ENCODE measurements at regions not wholly inside any gene's neighbourhood (a gene's known extent, or its start where the extent isn't known, plus 50 kb on each side); places are given as distances from the start of the nearest gene placed in this dataset.

- no peaks in the 10 kb centered on the region for H3K4me1 ChIP-seq (ENCODE audit: insufficient read depth, low read length)
- TF ChIP-seq CTCF (IDR thresholded peaks at IDR 0.05) = no peak
- POLR2A ChIA-PET = no interaction called here
- Mint-ChIP-seq H3K27ac (no peak overlapping the region), H3K9me3 (no peaks in the 10 kb centered on the region), H3K4me3 (no peak overlapping the region), H3K27me3 (peaks cover 25% of the 10 kb centered on the region), H3K4me1 (ENCODE audit: low read depth) (no peaks in the 10 kb centered on the region), H3K36me3 (ENCODE audit: low read depth) (no peaks in the 10 kb centered on the region)
- CTCF ChIA-PET = interaction anchor here (1.0 kb wide), 1 partner anchor 12 kb away, joined by 3 read pairs; no protein-coding TSS in a partner anchor
- no peak for DNase-seq
- H3K36me3 ChIP-seq (ENCODE audit: insufficient read depth, low read length) = no peaks in the 10 kb centered on the region
- intact Hi-C loops (cut with DNase I, micrococcal nuclease) = no loop called here
- no peaks in the 10 kb centered on the region for H3K27me3 ChIP-seq (ENCODE audit: control insufficient read depth in 1 of 2, insufficient read depth in 2 of 2, low read length in 2 of 2)
- H3K4me3 ChIP-seq (ENCODE audit: low read length) = no peak overlapping the region
- no peak overlapping the region for H3K27ac ChIP-seq (ENCODE audit: low read depth in 1 of 2, low read length in 2 of 2)
- ATAC-seq (ENCODE audit: poor library complexity) = no peak
- H3K9me3 ChIP-seq (ENCODE audit: control insufficient read depth in 1 of 2, insufficient read depth in 1 of 2, low read length in 2 of 2) = no peaks in the 10 kb centered on the region
Measured at GRCh38 chr18:75531851-75532459, 104.5 kb upstream of the SMIM21 start.

GRCh38 chr18:75531212-75531850, 103.8 kb upstream of the SMIM21 start:
- intact Hi-C loops (cut with DNase I, micrococcal nuclease) = no loop called here
- H3K4me1 Mint-ChIP-seq (ENCODE audit: low read depth) = no peaks in the 10 kb centered on the region
- CTCF ChIA-PET = interaction anchor here (1.0 kb wide), 1 partner anchor 12 kb away, joined by 3 read pairs; no protein-coding TSS in a partner anchor

GRCh38 chr18:75530566-75531211, 103.2 kb upstream of the SMIM21 start:
- intact Hi-C loops (cut with DNase I, micrococcal nuclease) = no loop called here
- no peak for DNase-seq

More at GRCh38 chr18:75531212-75531850, 103.8 kb upstream of the SMIM21 start:
- no peak overlapping the region for H3K4me3 ChIP-seq (ENCODE audit: low read length)
- ATAC-seq (ENCODE audit: poor library complexity) (no peak), DNase-seq (no peak)
- H3K36me3 Mint-ChIP-seq (ENCODE audit: low read depth) = no peaks in the 10 kb centered on the region
- no peaks in the 10 kb centered on the region for H3K27me3 ChIP-seq (ENCODE audit: control insufficient read depth in 1 of 2, insufficient read depth in 2 of 2, low read length in 2 of 2)
- no peak for TF ChIP-seq CTCF (IDR thresholded peaks at IDR 0.05)
- no peak overlapping the region for H3K4me3 Mint-ChIP-seq
- H3K27me3 Mint-ChIP-seq = peaks cover 23% of the 10 kb centered on the region
- H3K27ac ChIP-seq (ENCODE audit: low read depth in 1 of 2, low read length in 2 of 2) = no peak overlapping the region
- H3K27ac Mint-ChIP-seq = no peak overlapping the region
- no peaks in the 10 kb centered on the region for H3K4me1 ChIP-seq (ENCODE audit: insufficient read depth, low read length)
- no peaks in the 10 kb centered on the region for H3K9me3 Mint-ChIP-seq
- POLR2A ChIA-PET = no interaction called here
- H3K9me3 ChIP-seq (ENCODE audit: control insufficient read depth in 1 of 2, insufficient read depth in 1 of 2, low read length in 2 of 2) = no peaks in the 10 kb centered on the region
- H3K36me3 ChIP-seq (ENCODE audit: insufficient read depth, low read length) = no peaks in the 10 kb centered on the region

More at GRCh38 chr18:75530566-75531211, 103.2 kb upstream of the SMIM21 start:
- Histone ChIP-seq H3K4me1 (ENCODE audit: insufficient read depth, low read length) (no peaks in the 10 kb centered on the region), H3K36me3 (ENCODE audit: insufficient read depth, low read length) (no peaks in the 10 kb centered on the region), H3K27me3 (ENCODE audit: control insufficient read depth in 1 of 2, insufficient read depth in 2 of 2, low read length in 2 of 2) (no peaks in the 10 kb centered on the region), H3K9me3 (ENCODE audit: control insufficient read depth in 1 of 2, insufficient read depth in 1 of 2, low read length in 2 of 2) (no peaks in the 10 kb centered on the region), H3K4me3 (ENCODE audit: low read length) (no peak overlapping the region), H3K27ac (ENCODE audit: low read depth in 1 of 2, low read length in 2 of 2) (no peak overlapping the region)
- TF ChIP-seq CTCF (IDR thresholded peaks at IDR 0.05) = no peak
- Mint-ChIP-seq H3K9me3 (no peaks in the 10 kb centered on the region), H3K4me3 (no peak overlapping the region), H3K36me3 (ENCODE audit: low read depth) (no peaks in the 10 kb centered on the region), H3K27ac (no peak overlapping the region), H3K27me3 (peaks cover 26% of the 10 kb centered on the region), H3K4me1 (ENCODE audit: low read depth) (no peaks in the 10 kb centered on the region)
- CTCF ChIA-PET = no interaction called here
- POLR2A ChIA-PET = no interaction called here
- no peak for ATAC-seq (ENCODE audit: poor library complexity)
